ENCODE measurements at regions not wholly inside any gene's neighbourhood (a gene's known extent, or its start where the extent isn't known, plus 50 kb on each side); places are given as distances from the start of the nearest gene placed in this dataset.

GRCh38 chr6:37092923-37093727 is 76.8 kb upstream of the PIM1 start:
- ChIA-PET CTCF (no interaction called here), POLR2A (no interaction called here)
- H3K27ac Mint-ChIP-seq = no peak overlapping the region
- intact Hi-C loops (cut with micrococcal nuclease) = no loop called here
- Histone ChIP-seq H3K36me3 (replicated peaks in 1 of 2; ENCODE audit: control extremely low read depth in 1 of 2, control insufficient read depth in 1 of 2, extremely low read depth in 1 of 2, insufficient read depth in 2 of 2, low read length in 1 of 2) (no peaks in the 10 kb centered on the region), H3K4me2 (replicated peaks; ENCODE audit: low read depth, low read length, poor library complexity, severe bottlenecking) (no peak overlapping the region), H3K9ac (ENCODE audit: low read length) (no peak overlapping the region), H3K79me2 (ENCODE audit: control insufficient read depth, insufficient read depth, low read length) (no peaks in the 10 kb centered on the region), H4K20me1 (ENCODE audit: control insufficient read depth, insufficient read depth, low read length, poor library complexity, severe bottlenecking) (no peaks in the 10 kb centered on the region), H3K27me3 (replicated peaks in 1 of 4; ENCODE audit: control extremely low read depth in 1 of 4, control insufficient read depth in 3 of 4, insufficient read depth in 4 of 4, low read length in 3 of 4) (no peaks in the 10 kb centered on the region), H3K27ac (ENCODE audit: low read length in 2 of 2) (no peak overlapping the region), H2AFZ (ENCODE audit: insufficient read depth, low read depth, low read length, poor library complexity, severe bottlenecking) (no peak overlapping the region), H3K9me3 (ENCODE audit: control extremely low read depth in 1 of 3, control insufficient read depth in 2 of 3, insufficient read depth in 1 of 3, low read length in 2 of 3) (no peaks in the 10 kb centered on the region), H3K4me1 (ENCODE audit: control insufficient read depth in 2 of 2, insufficient read depth in 2 of 2, low read length in 2 of 2) (no peaks in the 10 kb centered on the region), H3K4me3 (ENCODE audit: control extremely low read depth in 1 of 5, extremely low read depth in 1 of 5, insufficient read depth in 1 of 5, low read depth in 2 of 5, low read length in 4 of 5) (no peak overlapping the region)
- no peak for DNase-seq
- H3K27me3 Mint-ChIP-seq = no peaks in the 10 kb centered on the region
- H3K9me3 Mint-ChIP-seq (ENCODE audit: insufficient read depth) = no peaks in the 10 kb centered on the region
- H3K4me3 Mint-ChIP-seq = no peak overlapping the region
- 93% methylated on average over 10 of the region's 14 CpGs for WGBS (ENCODE audit: insufficient coverage)
- no peaks in the 10 kb centered on the region for H3K4me1 Mint-ChIP-seq
- TF ChIP-seq EZH2 (IDR thresholded peaks at IDR 0.05; ENCODE audit: borderline replicate concordance, insufficient read depth, low read depth, low read length, poor library complexity, severe bottlenecking) (no peak), CTCF (IDR thresholded peaks at IDR 0.05) (no peak)
- no peak for ATAC-seq (ENCODE audit: low read depth)

- Histone ChIP-seq H3K4me3 (ENCODE audit: control extremely low read depth in 1 of 5, extremely low read depth in 1 of 5, insufficient read depth in 1 of 5, low read depth in 2 of 5, low read length in 4 of 5) (no peak overlapping the region), H3K4me1 (ENCODE audit: control insufficient read depth in 2 of 2, insufficient read depth in 2 of 2, low read length in 2 of 2) (no peaks in the 10 kb centered on the region), H2AFZ (ENCODE audit: insufficient read depth, low read depth, low read length, poor library complexity, severe bottlenecking) (no peak overlapping the region), H3K27ac (ENCODE audit: low read length in 2 of 2) (no peak overlapping the region), H3K9me3 (ENCODE audit: control extremely low read depth in 1 of 3, control insufficient read depth in 2 of 3, insufficient read depth in 1 of 3, low read length in 2 of 3) (no peaks in the 10 kb centered on the region), H4K20me1 (ENCODE audit: control insufficient read depth, insufficient read depth, low read length, poor library complexity, severe bottlenecking) (no peaks in the 10 kb centered on the region), H3K9ac (ENCODE audit: low read length) (no peak overlapping the region), H3K36me3 (replicated peaks in 1 of 2; ENCODE audit: control extremely low read depth in 1 of 2, control insufficient read depth in 1 of 2, extremely low read depth in 1 of 2, insufficient read depth in 2 of 2, low read length in 1 of 2) (no peaks in the 10 kb centered on the region), H3K79me2 (ENCODE audit: control insufficient read depth, insufficient read depth, low read length) (no peaks in the 10 kb centered on the region), H3K4me2 (replicated peaks; ENCODE audit: low read depth, low read length, poor library complexity, severe bottlenecking) (no peak overlapping the region), H3K27me3 (replicated peaks in 1 of 4; ENCODE audit: control extremely low read depth in 1 of 4, control insufficient read depth in 3 of 4, insufficient read depth in 4 of 4, low read length in 3 of 4) (no peaks in the 10 kb centered on the region)
- ATAC-seq (ENCODE audit: low read depth) = no peak
- 90% methylated on average over 5 of the region's 6 CpGs for WGBS (ENCODE audit: insufficient coverage)
- no peak for DNase-seq
- Mint-ChIP-seq H3K27ac (no peak overlapping the region), H3K4me3 (no peak overlapping the region), H3K27me3 (no peaks in the 10 kb centered on the region), H3K9me3 (ENCODE audit: insufficient read depth) (no peaks in the 10 kb centered on the region), H3K4me1 (no peaks in the 10 kb centered on the region)
- CTCF ChIA-PET = no interaction called here
- intact Hi-C loops (cut with micrococcal nuclease) = no loop called here
- POLR2A ChIA-PET = no interaction called here
- TF ChIP-seq CTCF (IDR thresholded peaks at IDR 0.05) (no peak), EZH2 (IDR thresholded peaks at IDR 0.05; ENCODE audit: borderline replicate concordance, insufficient read depth, low read depth, low read length, poor library complexity, severe bottlenecking) (no peak)
These were observed 76.3 kb upstream of the PIM1 start for GRCh38 chr6:37093728-37094069.

All from B cell (primary cell).